ENCODE measurements at regions not wholly inside any gene's neighbourhood (a gene's known extent, or its start where the extent isn't known, plus 50 kb on each side); places are given as distances from the start of the nearest gene placed in this dataset.

DNA sequence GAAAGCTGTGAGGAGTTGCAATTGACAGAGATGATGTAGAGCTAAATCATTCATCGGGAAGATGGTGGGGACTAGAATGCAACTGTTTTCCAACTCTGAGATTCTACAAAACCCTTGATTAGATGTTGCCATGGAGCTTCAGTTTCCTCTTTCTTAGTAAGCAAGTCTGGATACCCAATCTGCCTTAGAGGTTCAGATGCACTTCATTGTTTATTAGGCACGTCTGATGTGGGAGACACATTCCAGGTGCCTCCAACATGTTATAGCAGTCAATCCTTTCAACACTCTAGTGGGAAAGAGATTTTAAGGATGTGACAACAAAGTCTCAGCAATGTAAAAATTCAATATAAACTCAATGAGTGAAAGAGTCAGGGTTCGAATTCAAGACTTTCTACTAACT lies 291.3 kb upstream of the PHYHIPL start:
- no peak for DNase-seq (ENCODE audit: low spot score)

GRCh38 chr10:58885686-58886345 lies 290.6 kb upstream of the PHYHIPL start:
- DNase-seq (ENCODE audit: low spot score): no peak

- no peak for DNase-seq (ENCODE audit: low spot score)
These were observed 290.0 kb upstream of the PHYHIPL start for GRCh38 chr10:58886406-58886805.

GRCh38 chr10:58887474-58887873 lies 289.0 kb upstream of the PHYHIPL start:
- no peak for DNase-seq (ENCODE audit: low spot score)

DNA sequence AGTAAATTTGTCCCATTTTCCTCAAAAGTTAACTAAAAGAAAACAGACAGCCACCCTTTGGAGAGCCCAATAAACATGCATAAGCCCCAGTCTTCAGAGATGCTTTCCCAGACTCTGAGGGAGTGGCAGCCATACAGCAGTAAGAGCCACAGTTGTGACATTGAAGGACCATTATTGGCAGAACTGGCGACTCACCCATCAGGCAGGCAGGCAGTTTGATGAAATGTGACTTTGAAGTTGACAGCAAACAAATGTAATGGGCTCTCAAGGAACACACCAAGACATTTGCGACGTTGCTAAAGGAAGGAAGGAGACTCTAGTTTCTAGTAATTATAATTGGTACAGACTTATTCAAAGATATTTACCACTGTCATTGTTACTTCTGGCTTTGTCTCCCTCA lies 287.5 kb upstream of the PHYHIPL start:
- no peak for DNase-seq (ENCODE audit: low spot score)

DNA sequence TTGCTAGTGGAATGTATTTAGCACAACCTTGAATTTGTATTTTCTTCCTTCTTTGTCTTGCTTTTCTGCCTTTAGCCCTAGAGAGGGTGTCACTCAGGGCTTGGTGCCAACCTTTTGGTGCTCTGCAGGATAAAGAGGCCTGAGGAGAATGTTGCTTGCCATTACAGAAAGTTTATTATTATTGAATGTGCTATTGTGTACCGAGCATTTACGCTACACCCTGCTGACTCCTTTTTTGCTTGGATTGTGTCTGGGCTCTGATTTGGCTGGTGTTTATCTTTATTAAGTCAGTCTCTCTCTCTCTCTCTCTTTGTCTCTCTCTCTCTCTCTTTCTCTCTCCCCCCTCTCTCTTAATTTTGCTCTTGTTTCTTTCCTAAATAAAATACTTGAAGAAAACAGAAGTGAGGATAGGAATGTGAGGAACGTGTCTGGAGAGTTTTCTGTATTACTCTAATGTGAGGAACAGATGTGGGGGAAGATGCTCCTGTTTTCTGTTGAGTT lies 284.4 kb upstream of the PHYHIPL start:
- no peak for DNase-seq (ENCODE audit: low spot score)

- DNase-seq (ENCODE audit: low spot score): no peak
These were observed 281.5 kb upstream of the PHYHIPL start for GRCh38 chr10:58894929-58895328.

DNA sequence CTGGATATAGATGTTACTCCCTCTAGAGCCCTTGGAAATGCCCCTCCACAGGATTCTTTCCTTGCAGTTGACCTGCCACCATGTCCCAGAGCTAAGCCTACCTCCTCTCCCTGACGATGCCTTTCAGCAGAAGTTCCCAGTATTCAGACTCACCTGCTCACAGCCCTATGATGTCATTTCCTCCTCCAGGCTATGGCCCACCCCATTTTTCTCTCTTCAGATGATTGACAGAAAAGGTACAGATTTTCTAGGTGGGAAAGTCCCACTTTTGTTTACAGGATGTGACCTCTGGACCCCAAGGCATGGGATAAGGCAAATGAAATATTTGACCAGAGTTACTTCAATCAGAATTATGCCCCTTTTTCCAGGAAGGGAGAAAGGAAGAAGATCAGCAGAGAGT lies 280.2 kb upstream of the PHYHIPL start:
- no peak for DNase-seq (ENCODE audit: low spot score)

DNA sequence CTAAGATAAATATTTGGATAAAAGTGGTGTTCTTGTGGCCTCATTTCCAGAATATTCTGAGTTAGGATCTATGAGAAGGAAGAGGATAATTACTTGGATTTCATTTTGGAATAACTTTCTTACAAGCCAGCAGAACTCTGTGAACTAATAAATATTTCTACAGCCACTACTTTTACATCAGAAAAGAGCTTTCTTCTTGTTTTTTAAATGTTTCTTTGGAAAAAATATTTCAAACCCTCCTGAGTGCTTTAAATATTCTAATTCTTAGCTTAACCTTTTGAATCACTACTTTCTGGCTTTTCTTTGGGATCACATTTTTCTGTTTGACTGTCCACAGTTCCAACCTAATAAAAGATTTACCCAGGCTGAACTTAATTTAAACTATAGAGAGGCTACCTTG lies 279.2 kb upstream of the PHYHIPL start:
- DNase-seq (ENCODE audit: low spot score): no peak

DNA sequence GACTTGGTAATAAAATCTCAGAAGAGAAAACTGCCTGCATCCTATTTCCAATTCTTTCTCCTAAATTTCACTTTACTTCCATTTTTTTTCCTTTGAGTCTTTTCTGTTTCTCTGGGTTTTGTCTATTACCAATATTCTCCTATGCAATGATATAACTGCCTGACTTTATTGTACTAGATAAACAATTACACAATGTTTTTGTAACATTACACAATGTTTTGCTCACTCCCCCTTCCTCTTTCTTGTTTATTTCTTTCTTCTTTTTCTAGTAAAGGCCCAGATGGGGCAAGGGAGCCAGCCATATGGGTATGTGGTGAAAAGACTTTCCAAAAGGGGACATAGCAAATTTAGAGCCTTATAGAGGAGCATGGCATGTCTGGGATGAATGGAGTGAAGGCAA lies 278.7 kb upstream of the PHYHIPL start:
- DNase-seq (ENCODE audit: low spot score): no peak

DNA sequence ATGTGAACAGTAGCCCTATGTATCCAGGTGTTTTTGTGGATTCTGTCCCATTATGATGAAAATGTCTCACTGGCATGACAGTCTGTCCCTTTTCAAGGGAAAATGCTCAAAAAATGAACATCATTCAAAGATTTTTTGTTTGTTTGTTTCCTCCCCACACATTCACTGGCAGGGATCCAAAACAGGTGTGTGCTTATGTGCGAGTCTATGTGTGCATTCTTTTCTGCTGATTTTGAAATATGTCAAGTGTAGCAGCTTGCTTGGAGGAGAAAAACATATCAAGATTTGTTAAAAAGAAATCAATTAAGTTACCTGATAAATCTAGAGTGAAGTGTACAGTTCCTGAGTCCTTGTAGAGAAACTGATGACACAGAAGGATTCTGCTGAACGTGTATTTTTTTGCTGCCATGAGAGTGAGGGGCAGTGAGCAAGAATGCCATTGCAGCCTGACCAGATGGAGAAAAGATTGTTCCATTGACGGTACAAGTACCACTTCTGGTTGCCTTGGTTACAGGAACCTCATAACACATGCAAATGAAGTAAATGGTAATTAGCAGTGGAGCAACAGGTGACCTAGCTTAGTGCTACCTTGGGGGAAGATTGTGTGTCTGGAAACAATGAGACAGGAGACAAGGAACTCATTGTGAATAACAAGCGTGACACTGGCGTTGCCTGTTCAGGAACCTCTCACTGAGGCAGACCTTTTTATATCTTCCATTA lies 277.4 kb upstream of the PHYHIPL start:
- DNase-seq (ENCODE audit: low spot score): no peak

GRCh38 chr10:58901092-58901646 lies 275.3 kb upstream of the PHYHIPL start:
- DNase-seq (ENCODE audit: low spot score): no peak

DNA sequence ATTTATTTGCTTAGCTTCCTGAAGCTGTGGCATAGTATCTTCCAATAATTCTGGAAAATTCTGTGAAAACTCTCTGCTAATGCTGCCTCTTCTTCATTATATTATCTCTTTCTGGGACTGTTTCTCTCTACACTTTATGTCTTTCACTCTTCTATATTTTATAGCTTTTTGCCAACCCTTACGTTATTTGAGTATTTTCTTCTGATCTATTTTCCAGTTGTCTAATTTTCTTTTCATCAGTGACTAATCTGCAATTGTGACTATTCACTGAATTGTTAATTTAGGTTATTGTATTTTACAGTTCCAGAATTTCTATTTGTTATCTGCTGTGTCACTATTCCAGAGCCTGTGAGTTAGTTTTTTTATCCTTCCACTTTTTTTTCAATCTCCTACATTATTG lies 273.4 kb upstream of the PHYHIPL start:
- DNase-seq (ENCODE audit: low spot score): no peak

GRCh38 chr10:58909881-58910280 lies 266.6 kb upstream of the PHYHIPL start:
- DNase-seq (ENCODE audit: low spot score): no peak

- no peak for DNase-seq (ENCODE audit: low spot score)
These were observed 262.7 kb upstream of the PHYHIPL start for GRCh38 chr10:58913717-58914116.

- DNase-seq (ENCODE audit: low spot score): no peak
These were observed 257.6 kb upstream of the PHYHIPL start for GRCh38 chr10:58918887-58919286.

- DNase-seq (ENCODE audit: low spot score): peak; percentile 54
These were observed 256.4 kb upstream of the PHYHIPL start for GRCh38 chr10:58919927-58920654.

GRCh38 chr10:58920655-58921003 lies 255.8 kb upstream of the PHYHIPL start:
- DNase-seq (ENCODE audit: low spot score): no peak

GRCh38 chr10:58921421-58921855 lies 255.0 kb upstream of the PHYHIPL start:
- DNase-seq (ENCODE audit: low spot score): no peak

- DNase-seq (ENCODE audit: low spot score): no peak
These were observed 251.1 kb upstream of the PHYHIPL start for GRCh38 chr10:58925381-58925780.

GRCh38 chr10:58930500-58930899 lies 245.9 kb upstream of the PHYHIPL start:
- no peak for DNase-seq (ENCODE audit: low spot score)

- DNase-seq (ENCODE audit: low spot score): no peak
These were observed 244.3 kb upstream of the PHYHIPL start for GRCh38 chr10:58932126-58932525.

Data from H4 (cell line).